ENCODE measurements at regions not wholly inside any gene's neighbourhood (a gene's known extent, or its start where the extent isn't known, plus 50 kb on each side); places are given as distances from the start of the nearest gene placed in this dataset.

- DNase-seq, result no peak
Measured at GRCh38 chr15:95265419-95265997, 1034.1 kb downstream of the MCTP2 start.

- no peak for DNase-seq
Measured at GRCh38 chr15:95266451-95267061, 1035.2 kb downstream of the MCTP2 start.

- no peak for DNase-seq
Measured at GRCh38 chr15:95267481-95267880, 1036.1 kb downstream of the MCTP2 start.

GRCh38 chr15:95269242-95270183 lies 1038.2 kb downstream of the MCTP2 start:
- DNase-seq, result no peak

- DNase-seq, result no peak
Measured at GRCh38 chr15:95274101-95274500, 1042.7 kb downstream of the MCTP2 start.

GRCh38 chr15:95277266-95277665 lies 1045.9 kb downstream of the MCTP2 start:
- no peak for DNase-seq

- DNase-seq, result no peak
Measured at GRCh38 chr15:95278532-95279245, 1047.3 kb downstream of the MCTP2 start.

GRCh38 chr15:95279277-95280019 lies 1048.1 kb downstream of the MCTP2 start:
- no peak for DNase-seq

GRCh38 chr15:95280711-95281110 lies 1049.3 kb downstream of the MCTP2 start:
- no peak for DNase-seq

- no peak for DNase-seq
Measured at GRCh38 chr15:95281470-95281869, 1049.0 kb upstream of the NR2F2 start.

GRCh38 chr15:95284492-95284891 lies 1046.0 kb upstream of the NR2F2 start:
- no peak for DNase-seq

- no peak for DNase-seq
Measured at GRCh38 chr15:95284933-95285421, 1045.5 kb upstream of the NR2F2 start.

GRCh38 chr15:95286352-95286880 lies 1044.1 kb upstream of the NR2F2 start:
- no peak for DNase-seq

- DNase-seq, result no peak
Measured at GRCh38 chr15:95287720-95288103, 1042.8 kb upstream of the NR2F2 start.

- DNase-seq, result no peak
Measured at GRCh38 chr15:95288626-95289025, 1041.9 kb upstream of the NR2F2 start.

- DNase-seq, result no peak
Measured at GRCh38 chr15:95290176-95290974, 1040.1 kb upstream of the NR2F2 start.

- DNase-seq, result peak; percentile 2
Measured at GRCh38 chr15:95291898-95292472, 1038.5 kb upstream of the NR2F2 start.

GRCh38 chr15:95292785-95293450 lies 1037.6 kb upstream of the NR2F2 start:
- DNase-seq, result no peak

GRCh38 chr15:95293456-95294031 lies 1037.0 kb upstream of the NR2F2 start:
- no peak for DNase-seq

GRCh38 chr15:95295363-95295762 lies 1035.1 kb upstream of the NR2F2 start:
- DNase-seq, result no peak

Measured in NCI-H1092 treated with DMSO at 0.1 percent for 48 hours (cell line).